Endothelial cell of umbilical vein (primary cell): ENCODE measurements at regions not wholly inside any gene's neighbourhood (a gene's known extent, or its start where the extent isn't known, plus 50 kb on each side); places are given as distances from the start of the nearest gene placed in this dataset.

Source experiments
- BruUV-seq: library from RNA; stranded (reverse); fragments of 400-500 nt; replicated peaks from 2 replicates; lab custom pipeline; 2021; lab: Mats Ljungman, UMichigan
- CTCF ChIA-PET: fragments of 300-600, 350-600 bp; sonication (Branson Sonifier 250); formaldehyde crosslinking; loops from one replicate; lab custom pipeline; 2021; ENCODE audit warnings: antibody characterized with exemption, inconsistent platforms; lab: Charles Lee
- POLR2A ChIA-PET: fragments of 300-600, 350-600 bp; sonication (Branson Sonifier 250); formaldehyde crosslinking; loops from one replicate; lab custom pipeline; 2021; ENCODE audit warnings: antibody characterized with exemption, inconsistent platforms; lab: Charles Lee
- DNase-seq: peaks from one replicate; pipeline ENCODE4 v3.0.0-alpha.2; 2011; ENCODE audit warnings: low read depth, low spot score
- FAIRE-seq: peaks from 2 replicates; lab custom pipeline; 2011; peaks lifted over from hg19 to GRCh38; lab: Jason Lieb, UNC
- H2AFZ ChIP-seq: 2 replicates; pipeline ENCODE4 v1.6.0; 2012; ENCODE audit warnings: low read depth, low read length, control low read depth, inconsistent platforms
- H3K27ac ChIP-seq: 2 replicates; pipeline ENCODE4 v1.5.1; 2011; ENCODE audit warnings: low read depth, mild to moderate bottlenecking, control low read depth, low read length, moderate library complexity; ENCODE audit not compliant: insufficient read depth
- H3K27me3 ChIP-seq, 2 experiments: 2 replicates each; pipeline versions ENCODE4 v1.6.0 to v1.6.1; 2011; ENCODE audit warnings: low read length in 2 of 2, mixed read lengths in 1 of 2; ENCODE audit not compliant: control insufficient read depth in 2 of 2, insufficient read depth in 2 of 2
- H3K36me3 ChIP-seq, 2 experiments: 2 replicates in 1 of 2; 3 replicates in 1 of 2; pipeline ENCODE4 v1.5.1; 2011; ENCODE audit warnings: low read length in 2 of 2, mild to moderate bottlenecking in 1 of 2, moderate library complexity in 1 of 2; ENCODE audit not compliant: control insufficient read depth in 2 of 2, insufficient read depth in 2 of 2; ENCODE audit errors: extremely low read depth in 1 of 2
- H3K4me1 ChIP-seq: 3 replicates; pipeline ENCODE4 v1.5.1; 2011; ENCODE audit warnings: mild to moderate bottlenecking, low read length; ENCODE audit not compliant: control insufficient read depth, insufficient read depth; ENCODE audit errors: extremely low read depth
- H3K4me2 ChIP-seq: 2 replicates; pipeline ENCODE4 v1.6.1; 2011; ENCODE audit warnings: low read length, control low read depth, mixed read lengths; ENCODE audit not compliant: insufficient read depth
- H3K4me3 ChIP-seq, 3 experiments: fragments of 200-600 bp in 1 of 3; sonication (generic), shearing (Covaris generic) in 1 of 3; replicated peaks in 1 of 3; 2 replicates each; pipeline ENCODE4 v1.5.1; 2011 to 2016; ENCODE audit warnings: control low read depth in 3 of 3, low read length in 3 of 3, mild to moderate bottlenecking in 2 of 3, inconsistent platforms in 1 of 3, low read depth in 1 of 3, moderate library complexity in 1 of 3; ENCODE audit not compliant: insufficient read depth in 1 of 3
- H3K79me2 ChIP-seq: 2 replicates; pipeline ENCODE4 v1.6.0; 2012; ENCODE audit warnings: low read length, inconsistent platforms; ENCODE audit not compliant: control insufficient read depth, insufficient read depth
- H3K9ac ChIP-seq: replicated peaks from 2 replicates; pipeline ENCODE3; 2011; ENCODE audit warnings: low read length, control low read depth; ENCODE audit not compliant: insufficient read depth; ENCODE audit errors: extremely low read depth
- H3K9me1 ChIP-seq: replicated peaks from 3 replicates; pipeline ENCODE4 v1.6.0; 2011; ENCODE audit warnings: mild to moderate bottlenecking, low read length; ENCODE audit not compliant: control insufficient read depth, insufficient read depth; ENCODE audit errors: extremely low read depth
- H3K9me3 ChIP-seq: replicated peaks from 2 replicates; pipeline ENCODE4 v1.5.1; 2012; ENCODE audit warnings: low read length, inconsistent platforms; ENCODE audit not compliant: control insufficient read depth, insufficient read depth
- H4K20me1 ChIP-seq: replicated peaks from 2 replicates; pipeline ENCODE3; 2011; ENCODE audit warnings: mild to moderate bottlenecking, low read length; ENCODE audit not compliant: control insufficient read depth, insufficient read depth; ENCODE audit errors: extremely low read depth
- CTCF ChIP-seq, 2 donors: IDR thresholded peaks; 1 replicate in 1 of 2; 2 replicates in 1 of 2; pipeline ENCODE4 v1.5.1; 2011; ENCODE audit warnings: low read length in 2 of 2, mild to moderate bottlenecking in 2 of 2, moderate library complexity in 2 of 2, control low read depth in 1 of 2, inconsistent platforms in 1 of 2, low read depth in 1 of 2; ENCODE audit not compliant: insufficient read depth in 1 of 2; ENCODE audit errors: extremely low read depth in 1 of 2
- EZH2 ChIP-seq: IDR thresholded peaks from 2 replicates; pipeline ENCODE4 v1.6.1; 2012; ENCODE audit warnings: borderline replicate concordance, low read depth, mild to moderate bottlenecking, moderate library complexity, low read length, inconsistent platforms; ENCODE audit not compliant: severe bottlenecking
- FOS ChIP-seq: IDR thresholded peaks from 2 replicates; pipeline ENCODE4 v1.6.1; 2011; ENCODE audit warnings: mild to moderate bottlenecking, low read length, moderate library complexity, borderline replicate concordance; ENCODE audit not compliant: insufficient read depth
- GATA2 ChIP-seq: IDR thresholded peaks from 2 replicates; pipeline ENCODE4 v1.7.0; 2011; ENCODE audit warnings: low read depth, mild to moderate bottlenecking, moderate library complexity, mixed read lengths, low read length; ENCODE audit not compliant: insufficient read length, insufficient read depth
- MYC ChIP-seq: IDR thresholded peaks from one replicate; pipeline ENCODE4 v1.6.1; 2011; ENCODE audit warnings: mild to moderate bottlenecking, low read depth, low read length
- POLR2A ChIP-seq: IDR thresholded peaks from 2 replicates; pipeline ENCODE4 v1.6.1; 2012; ENCODE audit warnings: low read depth, mild to moderate bottlenecking, control low read depth, low read length
- POLR2AphosphoS5 ChIP-seq: IDR thresholded peaks from 2 replicates; pipeline ENCODE4 v1.6.1; 2012; ENCODE audit warnings: low read depth, mild to moderate bottlenecking, control low read depth, low read length, moderate library complexity; ENCODE audit not compliant: insufficient read depth
- dilution Hi-C: fragments of 300-500 bp; cut with MboI; formaldehyde crosslinking; loops from one replicate; pipeline ENCODE4 v1.15.0; 2019; ENCODE audit warnings: low sequenced_read_pairs; ENCODE audit not compliant: extremely low pct_ligation_motif_present
- intact Hi-C: fragments of 100-400 bp; cut with micrococcal nuclease; formaldehyde crosslinking; loops from one replicate; pipeline ENCODE4 v1.10.0; 2022

- DNase-seq: no peak
- Histone ChIP-seq H3K4me2 (no peak overlapping the region), H3K4me3 (no peak overlapping the region), H3K9ac (no peak overlapping the region), H3K9me3 (no peaks in the 10 kb centered on the region), H3K4me1 (no peaks in the 10 kb centered on the region), H3K27ac (no peak overlapping the region), H3K79me2 (no peaks in the 10 kb centered on the region), H3K36me3 (no peaks in the 10 kb centered on the region), H3K27me3 (no peaks in the 10 kb centered on the region), H3K9me1 (no peaks in the 10 kb centered on the region), H2AFZ (no peak overlapping the region), H4K20me1 (no peaks in the 10 kb centered on the region)
- ChIA-PET POLR2A (no interaction called here), CTCF (interaction anchor here (1.3 kb wide), 1 partner anchor 17 kb away, joined by 3 read pairs; no protein-coding TSS in a partner anchor)
- intact Hi-C loops (no loop called here), dilution Hi-C loops (no loop called here)
- TF ChIP-seq POLR2A (no peak), FOS (no peak), POLR2AphosphoS5 (no peak)
- BruUV-seq: no TSS peak
- FAIRE-seq: no peak
Measured at GRCh38 chr4:148812101-148812500, 369.9 kb upstream of the NR3C2 start.

GRCh38 chr4:148810461-148810860 lies 368.2 kb upstream of the NR3C2 start:
- Histone ChIP-seq H3K9me1 (no peaks in the 10 kb centered on the region), H4K20me1 (no peaks in the 10 kb centered on the region), H3K9ac (no peak overlapping the region), H2AFZ (no peak overlapping the region), H3K36me3 (no peaks in the 10 kb centered on the region), H3K27ac (no peak overlapping the region), H3K4me1 (no peaks in the 10 kb centered on the region), H3K79me2 (no peaks in the 10 kb centered on the region), H3K9me3 (no peaks in the 10 kb centered on the region), H3K27me3 (no peaks in the 10 kb centered on the region), H3K4me3 (no peak overlapping the region), H3K4me2 (no peak overlapping the region)
- POLR2A ChIA-PET: no interaction called here
- dilution Hi-C loops: no loop called here
- no TSS peak for BruUV-seq
- DNase-seq (no peak), FAIRE-seq (no peak)
- no peak for TF ChIP-seq POLR2AphosphoS5
- TF ChIP-seq POLR2A: no peak
- no peak for TF ChIP-seq CTCF (IDR thresholded peaks at IDR 0.05; ENCODE audit: extremely low read depth in 1 of 2, insufficient read depth in 1 of 2, low read depth in 1 of 2, low read length in 2 of 2)
- no peak for TF ChIP-seq MYC
- TF ChIP-seq EZH2: no peak
- no peak for TF ChIP-seq GATA2
- CTCF ChIA-PET: interaction anchor here (1.0 to 1.1 kb wide), 2 partner anchors 14 to 80 kb away, joined by 3 to 4 read pairs; no protein-coding TSS in a partner anchor
- intact Hi-C loops: no loop called here
